Caco-2 (cell line): ENCODE measurements at regions not wholly inside any gene's neighbourhood (a gene's known extent, or its start where the extent isn't known, plus 50 kb on each side); places are given as distances from the start of the nearest gene placed in this dataset.

Experiments used
- BruUV-seq: library from RNA; stranded (reverse); fragments of 400-500 nt; replicated peaks from 2 replicates; lab custom pipeline; 2021; lab: Mats Ljungman, UMichigan
- CTCF ChIA-PET: fragments of 300-600 bp; sonication (Branson Sonifier 250); formaldehyde crosslinking; loops from one replicate; lab custom pipeline; 2022; ENCODE audit warnings: antibody characterized with exemption; lab: Charles Lee
- POLR2A ChIA-PET: fragments of 300-600 bp; sonication (Branson Sonifier 250); formaldehyde crosslinking; loops from one replicate; lab custom pipeline; 2022; ENCODE audit warnings: antibody characterized with exemption; lab: Charles Lee
- DNase-seq, 2 experiments: peaks; one replicate each; pipeline versions ENCODE4 v3.0.0 to v3.0.0-alpha.2; 2020 to 2022
- H3K27me3 ChIP-seq: replicated peaks from 2 replicates; pipeline ENCODE4 v1.6.0; 2011; ENCODE audit warnings: low read length; ENCODE audit not compliant: control insufficient read depth, insufficient read depth
- H3K36me3 ChIP-seq: 2 replicates; pipeline ENCODE4 v1.5.1; 2011; ENCODE audit warnings: low read length; ENCODE audit not compliant: control insufficient read depth, insufficient read depth
- H3K4me1 ChIP-seq: fragments of 250-450 bp; sonication (Bioruptor Pico); 2 replicates; pipeline ENCODE4 v1.5.1; 2020; ENCODE audit warnings: mild to moderate bottlenecking
- H3K4me3 ChIP-seq: 2 replicates; pipeline ENCODE4 v1.5.1; 2011; ENCODE audit warnings: low read depth, mild to moderate bottlenecking, control low read depth, low read length
- H3K9me3 ChIP-seq: fragments of 250-450 bp; sonication (Bioruptor Pico); 2 replicates; pipeline ENCODE4 v1.5.1; 2020; ENCODE audit warnings: mild to moderate bottlenecking, moderate library complexity
- H3K27ac Mint-ChIP-seq: one replicate; pipeline ENCODE4 v1.8.0; 2022; ENCODE audit warnings: mixed read lengths; ENCODE audit not compliant: unreplicated experiment
- H3K27me3 Mint-ChIP-seq: one replicate; pipeline ENCODE4 v1.8.0; 2022; ENCODE audit warnings: mixed read lengths; ENCODE audit not compliant: insufficient read depth, unreplicated experiment
- H3K36me3 Mint-ChIP-seq: one replicate; pipeline ENCODE4 v1.8.0; 2022; ENCODE audit warnings: mild to moderate bottlenecking, mixed read lengths; ENCODE audit not compliant: insufficient read depth, unreplicated experiment
- H3K4me1 Mint-ChIP-seq: one replicate; pipeline ENCODE4 v1.8.0; 2022; ENCODE audit warnings: low read depth, mixed read lengths; ENCODE audit not compliant: unreplicated experiment
- H3K4me3 Mint-ChIP-seq: one replicate; pipeline ENCODE4 v1.8.0; 2022; ENCODE audit warnings: mild to moderate bottlenecking, moderate library complexity, mixed read lengths; ENCODE audit not compliant: unreplicated experiment
- H3K9me3 Mint-ChIP-seq: one replicate; pipeline ENCODE4 v1.8.0; 2022; ENCODE audit warnings: mixed read lengths; ENCODE audit not compliant: unreplicated experiment
- intact Hi-C: fragments of 100-400 bp; cut with micrococcal nuclease; formaldehyde crosslinking; loops from one replicate; pipeline ENCODE4 v1.10.0; 2022; ENCODE audit not compliant: unreplicated experiment
- TF ChIP-seq, protein P1 (sequence below), 2 experiments: fragments of 200-600 bp in 1 of 2; IDR thresholded peaks; 1 replicate in 1 of 2; 2 replicates in 1 of 2; pipeline versions ENCODE4 v1.5.1 to v1.8.0; 2011 to 2022; ENCODE audit warnings: antibody characterized with exemption in 1 of 2, control low read depth in 1 of 2, inconsistent platforms in 1 of 2, low read depth in 1 of 2, low read length in 1 of 2, mild to moderate bottlenecking in 1 of 2, moderate library complexity in 1 of 2; ENCODE audit not compliant: insufficient read depth in 1 of 2, severe bottlenecking in 1 of 2, unreplicated experiment in 1 of 2

DNA sequence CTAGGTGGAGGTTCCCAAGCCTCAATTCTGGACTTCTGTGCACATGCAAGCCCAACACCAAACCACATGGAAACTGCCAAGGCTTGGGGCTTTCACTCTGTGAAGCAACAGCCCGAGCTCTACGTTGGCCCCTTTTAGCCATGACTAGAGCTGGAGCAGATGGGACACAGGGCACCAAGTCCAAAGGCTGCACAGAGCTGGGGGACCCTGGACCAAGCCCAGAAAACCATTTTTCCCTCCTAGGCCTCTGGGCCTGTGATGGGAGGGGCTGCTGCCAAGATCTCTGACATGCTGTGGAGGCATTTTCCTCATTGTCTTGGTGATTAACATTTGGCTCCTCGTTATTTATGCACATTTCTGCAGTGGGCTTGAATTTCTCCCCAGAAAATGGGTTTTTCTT lies 258.7 kb upstream of the ACTRT1 start:
- ChIA-PET POLR2A (no interaction called here), CTCF (no interaction called here)
- intact Hi-C loops = no loop called here
- Histone ChIP-seq H3K9me3 (no peaks in the 10 kb centered on the region), H3K4me1 (no peaks in the 10 kb centered on the region), H3K27me3 (no peaks in the 10 kb centered on the region), H3K36me3 (no peaks in the 10 kb centered on the region), H3K4me3 (no peak overlapping the region)
- no peaks in the 10 kb centered on the region for H3K36me3 Mint-ChIP-seq
- no TSS peak for BruUV-seq
- TF ChIP-seq, protein P1, sequence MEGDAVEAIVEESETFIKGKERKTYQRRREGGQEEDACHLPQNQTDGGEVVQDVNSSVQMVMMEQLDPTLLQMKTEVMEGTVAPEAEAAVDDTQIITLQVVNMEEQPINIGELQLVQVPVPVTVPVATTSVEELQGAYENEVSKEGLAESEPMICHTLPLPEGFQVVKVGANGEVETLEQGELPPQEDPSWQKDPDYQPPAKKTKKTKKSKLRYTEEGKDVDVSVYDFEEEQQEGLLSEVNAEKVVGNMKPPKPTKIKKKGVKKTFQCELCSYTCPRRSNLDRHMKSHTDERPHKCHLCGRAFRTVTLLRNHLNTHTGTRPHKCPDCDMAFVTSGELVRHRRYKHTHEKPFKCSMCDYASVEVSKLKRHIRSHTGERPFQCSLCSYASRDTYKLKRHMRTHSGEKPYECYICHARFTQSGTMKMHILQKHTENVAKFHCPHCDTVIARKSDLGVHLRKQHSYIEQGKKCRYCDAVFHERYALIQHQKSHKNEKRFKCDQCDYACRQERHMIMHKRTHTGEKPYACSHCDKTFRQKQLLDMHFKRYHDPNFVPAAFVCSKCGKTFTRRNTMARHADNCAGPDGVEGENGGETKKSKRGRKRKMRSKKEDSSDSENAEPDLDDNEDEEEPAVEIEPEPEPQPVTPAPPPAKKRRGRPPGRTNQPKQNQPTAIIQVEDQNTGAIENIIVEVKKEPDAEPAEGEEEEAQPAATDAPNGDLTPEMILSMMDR (IDR thresholded peaks at IDR 0.05; ENCODE audit: insufficient read depth in 1 of 2, low read depth in 1 of 2, low read length in 1 of 2, severe bottlenecking in 1 of 2, unreplicated experiment in 1 of 2) = no peak
- no peak overlapping the region for H3K27ac Mint-ChIP-seq
- no peaks in the 10 kb centered on the region for H3K9me3 Mint-ChIP-seq
- DNase-seq = no peak
- H3K27me3 Mint-ChIP-seq = no peaks in the 10 kb centered on the region
- no peaks in the 10 kb centered on the region for H3K4me1 Mint-ChIP-seq
- H3K4me3 Mint-ChIP-seq = no peak overlapping the region

DNA sequence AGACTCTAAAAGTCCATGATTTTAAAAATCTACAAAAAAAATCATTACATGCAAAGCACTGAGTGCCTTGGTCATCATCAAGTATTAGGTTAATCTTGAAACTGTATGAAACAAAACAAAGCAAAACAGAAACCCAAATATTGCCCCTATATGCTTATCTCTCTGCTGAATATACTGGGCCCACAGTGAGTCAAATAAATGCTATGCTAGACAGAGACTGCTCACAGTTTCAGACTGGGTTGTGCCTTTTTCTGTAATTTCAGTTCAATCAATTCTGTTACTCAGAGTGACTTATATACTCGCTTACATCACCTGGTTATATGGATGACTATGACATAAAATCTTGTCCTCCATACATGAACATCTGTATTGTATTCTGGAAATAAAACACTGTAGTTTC lies 257.1 kb upstream of the ACTRT1 start:
- H3K9me3 ChIP-seq = no peaks in the 10 kb centered on the region
- Mint-ChIP-seq H3K27ac (no peak overlapping the region), H3K27me3 (no peaks in the 10 kb centered on the region), H3K36me3 (no peaks in the 10 kb centered on the region), H3K4me3 (no peak overlapping the region), H3K9me3 (no peaks in the 10 kb centered on the region), H3K4me1 (no peaks in the 10 kb centered on the region)
- no peak overlapping the region for H3K4me3 ChIP-seq
- no peaks in the 10 kb centered on the region for H3K4me1 ChIP-seq
- no peaks in the 10 kb centered on the region for H3K27me3 ChIP-seq
- no peaks in the 10 kb centered on the region for H3K36me3 ChIP-seq
- no TSS peak for BruUV-seq
- TF ChIP-seq, protein P1 (IDR thresholded peaks at IDR 0.05; ENCODE audit: insufficient read depth in 1 of 2, low read depth in 1 of 2, low read length in 1 of 2, severe bottlenecking in 1 of 2, unreplicated experiment in 1 of 2) = no peak
- ChIA-PET CTCF (no interaction called here), POLR2A (no interaction called here)
- no peak for DNase-seq
- intact Hi-C loops = no loop called here

GRCh38 chrX:128294198-128294597 lies 242.0 kb upstream of the ACTRT1 start:
- Mint-ChIP-seq H3K4me1 (no peaks in the 10 kb centered on the region), H3K36me3 (no peaks in the 10 kb centered on the region), H3K9me3 (no peaks in the 10 kb centered on the region), H3K4me3 (no peak overlapping the region), H3K27me3 (no peaks in the 10 kb centered on the region), H3K27ac (no peak overlapping the region)
- no peaks in the 10 kb centered on the region for H3K36me3 ChIP-seq
- no peaks in the 10 kb centered on the region for H3K27me3 ChIP-seq
- no peaks in the 10 kb centered on the region for H3K4me1 ChIP-seq
- TF ChIP-seq, protein P1 (IDR thresholded peaks at IDR 0.05; ENCODE audit: insufficient read depth in 1 of 2, low read depth in 1 of 2, low read length in 1 of 2, severe bottlenecking in 1 of 2, unreplicated experiment in 1 of 2) = no peak
- H3K4me3 ChIP-seq = no peak overlapping the region
- intact Hi-C loops = no loop called here
- no peaks in the 10 kb centered on the region for H3K9me3 ChIP-seq
- ChIA-PET CTCF (no interaction called here), POLR2A (no interaction called here)
- no peak for DNase-seq
- no TSS peak for BruUV-seq
